GM20431 (cell line): ENCODE measurements at regions not wholly inside any gene's neighbourhood (a gene's known extent, or its start where the extent isn't known, plus 50 kb on each side); places are given as distances from the start of the nearest gene placed in this dataset.

Experiments
- in situ Hi-C: fragments of 300-500 bp; cut with MseI, MboI; formaldehyde crosslinking; loops from one replicate; pipeline ENCODE4 v1.15.0; 2020; ENCODE audit warnings: low sequenced_read_pairs; ENCODE audit not compliant: unreplicated experiment

GRCh38 chr16:85173146-85173980, 61.1 kb upstream of the CIBAR2 start:
- in situ Hi-C loops = no loop called here

- in situ Hi-C loops = no loop called here
Observed at GRCh38 chr16:85173981-85174751, 61.9 kb upstream of the CIBAR2 start.

DNA sequence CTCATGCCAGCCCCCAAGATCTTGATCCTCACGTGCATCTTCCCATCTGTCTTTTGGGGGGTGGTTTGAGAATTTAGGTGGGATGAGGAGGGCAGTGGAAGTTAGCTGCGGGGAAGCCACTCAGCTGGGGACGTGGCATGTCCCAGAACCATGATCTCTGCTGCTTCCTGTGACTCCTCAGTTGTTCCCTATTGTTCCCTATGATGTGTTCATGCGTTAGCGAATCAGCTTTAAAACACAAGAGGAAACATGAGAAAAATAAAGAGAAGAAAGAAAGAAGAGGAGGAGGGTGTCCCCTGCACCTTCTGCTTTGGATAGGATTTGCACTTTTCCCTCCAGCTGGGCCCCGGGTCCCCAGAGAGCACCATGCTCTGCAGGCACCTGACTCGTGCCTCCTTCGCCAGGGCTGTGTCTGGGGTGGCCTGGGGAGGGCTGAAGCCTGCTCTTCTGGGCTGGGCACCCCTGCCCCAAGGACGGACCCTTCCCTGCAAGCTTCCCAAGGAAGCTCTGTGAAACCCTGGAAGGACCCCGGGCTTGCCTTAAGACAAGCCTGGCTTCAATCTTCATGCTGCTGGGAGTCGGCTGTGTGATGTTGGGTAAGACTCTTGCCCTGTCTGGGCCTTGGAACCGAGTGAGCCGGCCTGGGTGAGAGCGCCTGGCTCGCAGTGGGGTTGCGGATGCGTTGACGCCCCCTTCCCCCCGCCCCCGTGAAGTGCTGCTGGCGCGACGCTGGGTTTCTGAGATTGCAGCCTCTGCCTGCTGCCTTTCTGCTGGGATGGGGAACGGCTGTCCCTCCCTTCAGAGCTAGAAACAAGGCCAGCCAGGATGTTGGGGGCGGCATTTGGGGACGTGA, 62.8 kb upstream of the CIBAR2 start:
- in situ Hi-C loops = no loop called here

DNA sequence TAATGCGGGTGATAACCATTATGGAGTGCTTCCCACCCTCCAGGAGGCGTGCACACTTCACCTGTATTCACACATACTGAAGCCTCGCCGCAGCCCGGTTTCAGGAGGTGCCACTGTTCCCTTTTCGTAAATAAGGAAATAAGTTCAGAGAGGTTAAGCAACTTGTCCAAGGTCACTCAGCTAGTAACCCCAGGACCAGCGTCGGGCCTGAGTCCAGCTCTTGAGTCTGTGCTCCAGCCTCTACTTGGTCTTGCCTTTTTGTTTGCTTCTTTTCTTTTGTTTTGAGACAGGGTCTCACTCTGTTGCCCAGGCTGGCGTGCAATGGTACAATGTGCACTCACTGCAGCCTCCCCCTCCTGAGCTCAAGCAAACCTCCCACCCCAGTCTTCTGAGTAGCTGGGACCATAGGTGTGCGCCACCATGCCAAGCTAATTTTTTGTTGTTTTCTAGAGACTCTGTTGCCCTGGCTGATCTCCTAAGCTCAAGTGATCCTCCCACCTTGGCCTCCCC, 63.5 kb upstream of the CIBAR2 start:
- in situ Hi-C loops = no loop called here

GRCh38 chr16:85176541-85177447, 64.5 kb upstream of the CIBAR2 start:
- in situ Hi-C loops = no loop called here

DNA sequence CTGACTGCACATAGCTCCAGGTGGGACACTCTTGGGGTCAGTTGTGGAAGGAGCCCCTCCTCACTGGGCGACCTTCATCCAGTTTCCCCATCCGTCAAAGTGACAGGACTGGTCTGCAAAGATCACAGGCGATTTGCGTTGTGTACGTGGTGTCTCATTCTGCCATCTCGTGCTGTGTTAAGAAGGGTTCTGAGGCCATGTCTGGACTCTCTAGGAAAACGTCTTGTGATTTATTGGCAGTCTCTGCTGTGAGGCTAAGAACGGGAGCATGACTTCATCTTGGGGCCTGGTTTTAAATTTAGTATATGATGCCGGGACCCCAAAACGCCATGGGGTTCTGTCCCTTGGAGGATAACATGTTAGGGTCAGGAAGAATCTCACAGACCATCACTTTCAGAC, 65.2 kb upstream of the CIBAR2 start:
- in situ Hi-C loops = no loop called here

DNA sequence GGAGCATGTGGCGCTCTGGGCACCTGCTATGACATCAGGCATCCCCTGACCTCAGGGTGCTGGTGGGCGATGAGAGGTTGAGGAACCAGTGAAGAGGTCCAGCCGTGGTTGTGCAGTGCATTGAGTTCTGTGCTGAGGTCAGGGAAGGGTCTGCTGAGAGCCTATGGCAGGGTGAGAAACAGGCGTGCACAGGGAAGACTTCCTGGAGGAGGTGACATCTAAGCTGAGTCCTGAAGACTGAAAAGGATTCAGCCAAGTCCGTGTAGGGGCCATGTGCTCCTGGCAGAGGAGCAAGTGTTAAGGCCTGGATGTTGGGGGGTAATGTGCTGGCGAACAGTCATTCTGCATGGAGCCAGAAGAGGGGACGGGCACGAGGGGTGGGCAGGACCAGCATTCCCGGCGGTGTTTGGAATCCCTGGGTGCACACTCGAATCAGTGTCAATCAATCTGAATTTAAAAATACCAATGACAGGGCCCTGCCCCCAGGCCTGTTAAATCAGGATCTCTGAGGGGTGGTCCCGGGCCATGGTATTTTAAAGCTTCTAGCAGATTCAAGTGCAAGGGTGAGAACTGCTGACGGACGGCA, 65.8 kb upstream of the CIBAR2 start:
- in situ Hi-C loops = no loop called here

- in situ Hi-C loops = no loop called here
Observed at GRCh38 chr16:85178596-85178995, 66.3 kb upstream of the CIBAR2 start.

GRCh38 chr16:85179344-85180046, 67.2 kb upstream of the CIBAR2 start:
- in situ Hi-C loops = no loop called here

- in situ Hi-C loops = no loop called here
Observed at GRCh38 chr16:85180047-85180826, 68.0 kb upstream of the CIBAR2 start.

- in situ Hi-C loops = no loop called here
Observed at GRCh38 chr16:85180827-85181738, 68.8 kb upstream of the CIBAR2 start.

- in situ Hi-C loops = no loop called here
Observed at GRCh38 chr16:85181739-85182129, 69.5 kb upstream of the CIBAR2 start.

GRCh38 chr16:85182286-85182685, 70.0 kb upstream of the CIBAR2 start:
- in situ Hi-C loops = no loop called here

DNA sequence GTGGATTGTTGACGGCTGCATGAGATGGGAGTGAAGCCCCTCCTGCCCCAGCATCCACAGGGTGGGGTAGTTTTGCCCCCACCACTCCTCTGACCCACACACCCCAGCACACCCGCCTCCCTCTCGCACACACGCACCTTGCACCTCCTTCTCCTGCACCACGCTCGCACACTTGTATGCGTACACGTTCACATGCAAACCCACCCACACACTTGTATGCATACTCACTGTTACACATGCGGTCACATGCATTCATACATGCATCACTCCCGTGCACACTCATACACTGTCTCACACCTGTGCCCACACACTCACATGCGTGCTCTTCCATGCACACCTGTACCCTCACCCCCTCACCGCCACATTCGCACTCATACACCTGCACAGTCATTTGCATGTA, 70.5 kb upstream of the CIBAR2 start:
- in situ Hi-C loops = no loop called here

- in situ Hi-C loops = no loop called here
Observed at GRCh38 chr16:85183564-85183963, 71.3 kb upstream of the CIBAR2 start.

DNA sequence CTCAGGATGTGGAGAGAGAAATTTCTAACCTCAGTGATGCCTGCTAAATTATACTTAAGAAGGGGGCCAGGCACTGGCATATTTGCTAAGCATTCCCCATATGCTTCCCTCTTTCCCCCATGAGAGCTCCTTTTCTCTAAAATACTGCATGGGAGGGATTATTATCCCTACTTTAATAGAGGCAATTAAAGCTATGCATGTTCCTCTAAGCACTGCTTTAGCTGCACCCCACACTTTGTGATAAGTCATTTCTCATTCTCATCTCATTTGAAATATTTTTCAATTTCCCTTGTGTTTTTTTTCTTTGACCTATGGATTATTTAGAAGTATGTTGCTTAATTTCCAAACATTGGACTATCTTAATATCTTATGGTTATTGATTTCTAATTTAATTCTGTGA, 72.1 kb upstream of the CIBAR2 start:
- in situ Hi-C loops = no loop called here
